Hepatocyte (in vitro differentiated cells): ENCODE measurements at regions not wholly inside any gene's neighbourhood (a gene's known extent, or its start where the extent isn't known, plus 50 kb on each side); places are given as distances from the start of the nearest gene placed in this dataset.

Source experiments
- EZH2 ChIP-seq: fragments of 200-600 bp; sonication (generic); IDR thresholded peaks from 2 replicates; pipeline ENCODE4 v1.6.1; 2016; ENCODE audit warnings: antibody characterized with exemption, mild to moderate bottlenecking, borderline replicate concordance
- EZH2phosphoT487 ChIP-seq: fragments of 200-600 bp; sonication (generic); IDR thresholded peaks from one replicate; pipeline ENCODE4 v1.6.1; 2018; ENCODE audit warnings: antibody characterized with exemption, mild to moderate bottlenecking, low read depth, moderate library complexity; ENCODE audit not compliant: unreplicated experiment, severe bottlenecking
- TF ChIP-seq, protein P1 (sequence below): fragments of 200-600 bp; sonication (generic); IDR thresholded peaks from 2 replicates; pipeline ENCODE4 v1.5.1; 2016; ENCODE audit warnings: antibody characterized with exemption, mild to moderate bottlenecking; ENCODE audit not compliant: poor library complexity

DNA sequence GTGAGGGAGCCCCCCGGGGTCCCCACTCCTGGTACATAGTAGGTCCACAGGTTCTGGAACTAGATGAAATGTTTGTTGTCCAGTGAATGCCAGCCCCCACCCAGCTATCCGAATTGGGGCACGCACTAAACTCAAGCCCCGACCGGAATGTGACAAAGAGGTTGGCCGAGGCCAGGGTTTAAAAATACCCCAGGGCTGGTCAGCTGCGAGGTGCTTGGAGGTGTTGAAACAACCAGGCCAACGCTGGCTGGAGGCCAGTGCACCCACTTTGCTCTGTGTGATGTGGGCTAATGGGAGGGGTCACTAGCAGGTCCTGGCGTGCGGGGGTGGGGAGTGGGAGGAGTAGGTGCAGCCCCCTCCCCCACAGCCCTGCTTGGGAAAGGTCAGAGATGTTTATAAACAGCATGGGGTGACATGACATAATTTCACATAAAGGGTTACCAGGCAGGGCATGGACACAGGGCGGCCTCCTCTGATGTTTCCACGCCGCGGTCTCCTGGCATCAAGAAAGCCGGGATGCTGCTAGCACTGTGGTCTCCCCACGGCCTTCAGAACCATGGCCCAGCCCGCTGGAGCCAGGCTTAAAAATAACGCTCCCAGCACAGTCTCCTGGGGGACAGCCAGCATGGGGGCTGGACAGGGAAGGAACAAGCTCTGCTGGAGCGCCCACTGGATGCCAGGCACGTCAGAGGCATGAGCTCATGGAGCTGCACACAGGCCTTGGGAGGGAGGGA lies 111.2 kb upstream of the PTPN1 start:
- TF ChIP-seq, protein P1, sequence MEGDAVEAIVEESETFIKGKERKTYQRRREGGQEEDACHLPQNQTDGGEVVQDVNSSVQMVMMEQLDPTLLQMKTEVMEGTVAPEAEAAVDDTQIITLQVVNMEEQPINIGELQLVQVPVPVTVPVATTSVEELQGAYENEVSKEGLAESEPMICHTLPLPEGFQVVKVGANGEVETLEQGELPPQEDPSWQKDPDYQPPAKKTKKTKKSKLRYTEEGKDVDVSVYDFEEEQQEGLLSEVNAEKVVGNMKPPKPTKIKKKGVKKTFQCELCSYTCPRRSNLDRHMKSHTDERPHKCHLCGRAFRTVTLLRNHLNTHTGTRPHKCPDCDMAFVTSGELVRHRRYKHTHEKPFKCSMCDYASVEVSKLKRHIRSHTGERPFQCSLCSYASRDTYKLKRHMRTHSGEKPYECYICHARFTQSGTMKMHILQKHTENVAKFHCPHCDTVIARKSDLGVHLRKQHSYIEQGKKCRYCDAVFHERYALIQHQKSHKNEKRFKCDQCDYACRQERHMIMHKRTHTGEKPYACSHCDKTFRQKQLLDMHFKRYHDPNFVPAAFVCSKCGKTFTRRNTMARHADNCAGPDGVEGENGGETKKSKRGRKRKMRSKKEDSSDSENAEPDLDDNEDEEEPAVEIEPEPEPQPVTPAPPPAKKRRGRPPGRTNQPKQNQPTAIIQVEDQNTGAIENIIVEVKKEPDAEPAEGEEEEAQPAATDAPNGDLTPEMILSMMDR, result no peak
- no peak for TF ChIP-seq EZH2phosphoT487
- no peak for TF ChIP-seq EZH2
